Endothelial cell of umbilical vein (primary cell): ENCODE measurements at regions not wholly inside any gene's neighbourhood (a gene's known extent, or its start where the extent isn't known, plus 50 kb on each side); places are given as distances from the start of the nearest gene placed in this dataset.

Source experiments
- BruUV-seq: library from RNA; stranded (reverse); fragments of 400-500 nt; replicated peaks from 2 replicates; lab custom pipeline; 2021; lab: Mats Ljungman, UMichigan
- CTCF ChIA-PET: fragments of 300-600, 350-600 bp; sonication (Branson Sonifier 250); formaldehyde crosslinking; loops from one replicate; lab custom pipeline; 2021; ENCODE audit warnings: antibody characterized with exemption, inconsistent platforms; lab: Charles Lee
- POLR2A ChIA-PET: fragments of 300-600, 350-600 bp; sonication (Branson Sonifier 250); formaldehyde crosslinking; loops from one replicate; lab custom pipeline; 2021; ENCODE audit warnings: antibody characterized with exemption, inconsistent platforms; lab: Charles Lee
- DNase-seq: peaks from one replicate; pipeline ENCODE4 v3.0.0-alpha.2; 2011; ENCODE audit warnings: low read depth, low spot score
- FAIRE-seq: peaks from 2 replicates; lab custom pipeline; 2011; peaks lifted over from hg19 to GRCh38; lab: Jason Lieb, UNC
- H2AFZ ChIP-seq: 2 replicates; pipeline ENCODE4 v1.6.0; 2012; ENCODE audit warnings: low read depth, low read length, control low read depth, inconsistent platforms
- H3K27ac ChIP-seq: 2 replicates; pipeline ENCODE4 v1.5.1; 2011; ENCODE audit warnings: low read depth, mild to moderate bottlenecking, control low read depth, low read length, moderate library complexity; ENCODE audit not compliant: insufficient read depth
- H3K27me3 ChIP-seq, 2 experiments: 2 replicates each; pipeline versions ENCODE4 v1.6.0 to v1.6.1; 2011; ENCODE audit warnings: low read length in 2 of 2, mixed read lengths in 1 of 2; ENCODE audit not compliant: control insufficient read depth in 2 of 2, insufficient read depth in 2 of 2
- H3K36me3 ChIP-seq, 2 experiments: 2 replicates in 1 of 2; 3 replicates in 1 of 2; pipeline ENCODE4 v1.5.1; 2011; ENCODE audit warnings: low read length in 2 of 2, mild to moderate bottlenecking in 1 of 2, moderate library complexity in 1 of 2; ENCODE audit not compliant: control insufficient read depth in 2 of 2, insufficient read depth in 2 of 2; ENCODE audit errors: extremely low read depth in 1 of 2
- H3K4me1 ChIP-seq: 3 replicates; pipeline ENCODE4 v1.5.1; 2011; ENCODE audit warnings: mild to moderate bottlenecking, low read length; ENCODE audit not compliant: control insufficient read depth, insufficient read depth; ENCODE audit errors: extremely low read depth
- H3K4me2 ChIP-seq: 2 replicates; pipeline ENCODE4 v1.6.1; 2011; ENCODE audit warnings: low read length, control low read depth, mixed read lengths; ENCODE audit not compliant: insufficient read depth
- H3K4me3 ChIP-seq, 3 experiments: fragments of 200-600 bp in 1 of 3; sonication (generic), shearing (Covaris generic) in 1 of 3; replicated peaks in 1 of 3; 2 replicates each; pipeline ENCODE4 v1.5.1; 2011 to 2016; ENCODE audit warnings: control low read depth in 3 of 3, low read length in 3 of 3, mild to moderate bottlenecking in 2 of 3, inconsistent platforms in 1 of 3, low read depth in 1 of 3, moderate library complexity in 1 of 3; ENCODE audit not compliant: insufficient read depth in 1 of 3
- H3K79me2 ChIP-seq: 2 replicates; pipeline ENCODE4 v1.6.0; 2012; ENCODE audit warnings: low read length, inconsistent platforms; ENCODE audit not compliant: control insufficient read depth, insufficient read depth
- H3K9ac ChIP-seq: replicated peaks from 2 replicates; pipeline ENCODE3; 2011; ENCODE audit warnings: low read length, control low read depth; ENCODE audit not compliant: insufficient read depth; ENCODE audit errors: extremely low read depth
- H3K9me1 ChIP-seq: replicated peaks from 3 replicates; pipeline ENCODE4 v1.6.0; 2011; ENCODE audit warnings: mild to moderate bottlenecking, low read length; ENCODE audit not compliant: control insufficient read depth, insufficient read depth; ENCODE audit errors: extremely low read depth
- H3K9me3 ChIP-seq: replicated peaks from 2 replicates; pipeline ENCODE4 v1.5.1; 2012; ENCODE audit warnings: low read length, inconsistent platforms; ENCODE audit not compliant: control insufficient read depth, insufficient read depth
- H4K20me1 ChIP-seq: replicated peaks from 2 replicates; pipeline ENCODE3; 2011; ENCODE audit warnings: mild to moderate bottlenecking, low read length; ENCODE audit not compliant: control insufficient read depth, insufficient read depth; ENCODE audit errors: extremely low read depth
- CTCF ChIP-seq, 2 donors: IDR thresholded peaks; 1 replicate in 1 of 2; 2 replicates in 1 of 2; pipeline ENCODE4 v1.5.1; 2011; ENCODE audit warnings: low read length in 2 of 2, mild to moderate bottlenecking in 2 of 2, moderate library complexity in 2 of 2, control low read depth in 1 of 2, inconsistent platforms in 1 of 2, low read depth in 1 of 2; ENCODE audit not compliant: insufficient read depth in 1 of 2; ENCODE audit errors: extremely low read depth in 1 of 2
- EZH2 ChIP-seq: IDR thresholded peaks from 2 replicates; pipeline ENCODE4 v1.6.1; 2012; ENCODE audit warnings: borderline replicate concordance, low read depth, mild to moderate bottlenecking, moderate library complexity, low read length, inconsistent platforms; ENCODE audit not compliant: severe bottlenecking
- FOS ChIP-seq: IDR thresholded peaks from 2 replicates; pipeline ENCODE4 v1.6.1; 2011; ENCODE audit warnings: mild to moderate bottlenecking, low read length, moderate library complexity, borderline replicate concordance; ENCODE audit not compliant: insufficient read depth
- GATA2 ChIP-seq: IDR thresholded peaks from 2 replicates; pipeline ENCODE4 v1.7.0; 2011; ENCODE audit warnings: low read depth, mild to moderate bottlenecking, moderate library complexity, mixed read lengths, low read length; ENCODE audit not compliant: insufficient read length, insufficient read depth
- JUN ChIP-seq: IDR thresholded peaks from 2 replicates; pipeline ENCODE4 v1.6.1; 2011; ENCODE audit warnings: borderline replicate concordance, low read depth; ENCODE audit not compliant: insufficient read length, insufficient read depth
- MAX ChIP-seq: IDR thresholded peaks from 2 replicates; pipeline ENCODE4 v1.6.1; 2011; ENCODE audit not compliant: insufficient read depth, insufficient read length
- MYC ChIP-seq: IDR thresholded peaks from one replicate; pipeline ENCODE4 v1.6.1; 2011; ENCODE audit warnings: mild to moderate bottlenecking, low read depth, low read length
- POLR2A ChIP-seq: IDR thresholded peaks from 2 replicates; pipeline ENCODE4 v1.6.1; 2012; ENCODE audit warnings: low read depth, mild to moderate bottlenecking, control low read depth, low read length
- POLR2AphosphoS5 ChIP-seq: IDR thresholded peaks from 2 replicates; pipeline ENCODE4 v1.6.1; 2012; ENCODE audit warnings: low read depth, mild to moderate bottlenecking, control low read depth, low read length, moderate library complexity; ENCODE audit not compliant: insufficient read depth
- dilution Hi-C: fragments of 300-500 bp; cut with MboI; formaldehyde crosslinking; loops from one replicate; pipeline ENCODE4 v1.15.0; 2019; ENCODE audit warnings: low sequenced_read_pairs; ENCODE audit not compliant: extremely low pct_ligation_motif_present
- intact Hi-C: fragments of 100-400 bp; cut with micrococcal nuclease; formaldehyde crosslinking; loops from one replicate; pipeline ENCODE4 v1.10.0; 2022

DNA sequence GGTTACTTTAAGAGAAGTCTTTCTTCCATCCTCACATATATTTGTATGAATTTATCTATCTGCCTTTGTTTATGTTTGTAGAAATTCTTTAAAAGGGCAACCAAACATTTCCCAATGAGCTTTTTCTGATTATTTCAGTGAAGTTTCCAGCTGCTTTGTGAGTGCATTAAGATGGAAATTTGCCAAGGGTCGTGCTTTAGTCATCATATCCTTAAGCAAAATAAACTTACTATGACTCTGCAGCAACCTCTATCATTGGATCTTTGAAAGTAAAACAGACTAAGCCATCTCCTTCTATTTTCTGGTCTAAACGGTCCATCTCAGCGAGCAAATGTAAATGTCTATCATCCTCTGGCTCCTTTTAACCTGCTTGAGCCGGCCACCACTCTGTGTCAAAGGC, 489.3 kb downstream of the SOX11 start:
- no peaks in the 10 kb centered on the region for H3K79me2 ChIP-seq
- no peak overlapping the region for H3K4me2 ChIP-seq
- peaks cover 5% of the 10 kb centered on the region for H3K9me3 ChIP-seq
- no peak overlapping the region for H3K9ac ChIP-seq
- POLR2A ChIA-PET, result no interaction called here
- CTCF ChIA-PET, result no interaction called here
- H4K20me1 ChIP-seq, result no peaks in the 10 kb centered on the region
- no peaks in the 10 kb centered on the region for H3K4me1 ChIP-seq
- intact Hi-C loops, result no loop called here
- H3K27ac ChIP-seq, result no peak overlapping the region
- no peak overlapping the region for H3K4me3 ChIP-seq
- H3K36me3 ChIP-seq, result no peaks in the 10 kb centered on the region
- no peaks in the 10 kb centered on the region for H3K9me1 ChIP-seq
- FAIRE-seq, result no peak
- no peak overlapping the region for H2AFZ ChIP-seq
- no peaks in the 10 kb centered on the region for H3K27me3 ChIP-seq
- no peak for DNase-seq
- dilution Hi-C loops, result no loop called here
- no TSS peak for BruUV-seq
- TF ChIP-seq FOS, result no peak
- no peak for TF ChIP-seq EZH2
- no peak for TF ChIP-seq GATA2
- no peak for TF ChIP-seq MYC
- no peak for TF ChIP-seq MAX
- TF ChIP-seq POLR2A, result no peak
- TF ChIP-seq POLR2AphosphoS5, result no peak
- no peak for TF ChIP-seq CTCF (IDR thresholded peaks at IDR 0.05; ENCODE audit: extremely low read depth in 1 of 2, insufficient read depth in 1 of 2, low read depth in 1 of 2, low read length in 2 of 2)
- TF ChIP-seq JUN, result no peak
